ENCODE measurements at regions not wholly inside any gene's neighbourhood (a gene's known extent, or its start where the extent isn't known, plus 50 kb on each side); places are given as distances from the start of the nearest gene placed in this dataset.

DNA sequence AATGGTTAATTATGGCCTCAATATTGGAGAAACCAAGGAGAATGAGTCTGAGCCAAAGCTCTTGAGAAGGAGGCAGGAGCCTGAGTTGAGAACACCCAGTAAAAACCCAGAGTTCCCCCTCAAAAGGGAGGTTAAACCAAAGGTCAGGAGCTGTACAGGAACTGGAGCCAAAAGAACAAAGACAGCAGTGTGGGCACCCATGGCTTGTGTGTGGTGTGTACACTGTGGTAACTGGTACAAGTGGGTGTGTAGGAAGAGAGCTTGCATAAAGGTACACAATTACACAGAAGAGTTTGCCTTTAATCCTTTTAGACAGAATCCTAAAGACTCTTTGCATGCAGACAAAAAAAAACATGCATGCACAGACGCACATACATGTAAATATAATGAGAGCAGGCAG is 87.1 kb downstream of the IGSF1 start:
- TF ChIP-seq POLR2A (IDR thresholded peaks at IDR 0.05): no peak
- TF ChIP-seq, protein P1, sequence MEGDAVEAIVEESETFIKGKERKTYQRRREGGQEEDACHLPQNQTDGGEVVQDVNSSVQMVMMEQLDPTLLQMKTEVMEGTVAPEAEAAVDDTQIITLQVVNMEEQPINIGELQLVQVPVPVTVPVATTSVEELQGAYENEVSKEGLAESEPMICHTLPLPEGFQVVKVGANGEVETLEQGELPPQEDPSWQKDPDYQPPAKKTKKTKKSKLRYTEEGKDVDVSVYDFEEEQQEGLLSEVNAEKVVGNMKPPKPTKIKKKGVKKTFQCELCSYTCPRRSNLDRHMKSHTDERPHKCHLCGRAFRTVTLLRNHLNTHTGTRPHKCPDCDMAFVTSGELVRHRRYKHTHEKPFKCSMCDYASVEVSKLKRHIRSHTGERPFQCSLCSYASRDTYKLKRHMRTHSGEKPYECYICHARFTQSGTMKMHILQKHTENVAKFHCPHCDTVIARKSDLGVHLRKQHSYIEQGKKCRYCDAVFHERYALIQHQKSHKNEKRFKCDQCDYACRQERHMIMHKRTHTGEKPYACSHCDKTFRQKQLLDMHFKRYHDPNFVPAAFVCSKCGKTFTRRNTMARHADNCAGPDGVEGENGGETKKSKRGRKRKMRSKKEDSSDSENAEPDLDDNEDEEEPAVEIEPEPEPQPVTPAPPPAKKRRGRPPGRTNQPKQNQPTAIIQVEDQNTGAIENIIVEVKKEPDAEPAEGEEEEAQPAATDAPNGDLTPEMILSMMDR (IDR thresholded peaks at IDR 0.05 in 4 of 5, conservative IDR thresholded peaks at IDR 0.05 in 1 of 5): no peak
